GM23338 (cell line): ENCODE measurements at regions not wholly inside any gene's neighbourhood (a gene's known extent, or its start where the extent isn't known, plus 50 kb on each side); places are given as distances from the start of the nearest gene placed in this dataset.

Experiments used
- ATAC-seq: fragments of 200-7000 bp; cut with Tn5 transposase; 3 replicates; pipeline ENCODE4 v1.9.1; 2020
- DNase-seq: peaks from one replicate; pipeline ENCODE4 v3.0.0-alpha.2; 2015; ENCODE audit warnings: low spot score
- H2AFZ ChIP-seq: fragments of 200-600 bp; sonication (generic); 2 replicates; pipeline ENCODE4 v1.8.0; 2016; ENCODE audit warnings: antibody characterized with exemption, mild to moderate bottlenecking, moderate library complexity
- H3F3A ChIP-seq: fragments of 200-600 bp; sonication (generic); replicated peaks from 2 replicates; pipeline ENCODE4 v1.8.0; 2017; ENCODE audit warnings: antibody characterized with exemption, mixed run types, low read depth
- H3K27ac ChIP-seq: fragments of 200-600 bp; sonication (generic); 2 replicates; pipeline ENCODE4 v1.6.1; 2016; ENCODE audit warnings: low read depth
- H3K27me3 ChIP-seq: fragments of 200-600 bp; sonication (generic); 2 replicates; pipeline ENCODE4 v1.8.0; 2016; ENCODE audit warnings: mild to moderate bottlenecking, mixed run types, moderate library complexity; ENCODE audit not compliant: insufficient read depth
- H3K36me3 ChIP-seq: fragments of 200-600 bp; sonication (generic); 2 replicates; pipeline ENCODE4 v1.8.0; 2016; ENCODE audit warnings: mild to moderate bottlenecking; ENCODE audit not compliant: insufficient read depth
- H3K4me1 ChIP-seq: fragments of 200-600 bp; sonication (generic); 2 replicates; pipeline ENCODE4 v1.8.0; 2016; ENCODE audit warnings: mild to moderate bottlenecking, moderate library complexity; ENCODE audit not compliant: insufficient read depth
- H3K4me2 ChIP-seq: fragments of 200-600 bp; sonication (generic); 2 replicates; pipeline ENCODE4 v1.7.1; 2017; ENCODE audit warnings: mixed run types
- H3K4me3 ChIP-seq: fragments of 200-600 bp; sonication (generic); 2 replicates; pipeline ENCODE4 v1.6.1; 2016; ENCODE audit warnings: mixed run types
- H3K79me2 ChIP-seq: fragments of 200-600 bp; sonication (generic); replicated peaks from 2 replicates; pipeline ENCODE4 v1.8.0; 2017; ENCODE audit warnings: mild to moderate bottlenecking; ENCODE audit not compliant: insufficient read depth
- H3K9me2 ChIP-seq: fragments of 200-600 bp; sonication (generic); 2 replicates; pipeline ENCODE4 v1.8.0; 2017; ENCODE audit not compliant: insufficient read depth
- H4K20me1 ChIP-seq: fragments of 200-600 bp; sonication (generic); replicated peaks from 2 replicates; pipeline ENCODE4 v1.8.0; 2017; ENCODE audit warnings: mild to moderate bottlenecking; ENCODE audit not compliant: insufficient read depth
- H3K27ac Mint-ChIP-seq: 2 replicates; pipeline ENCODE4 v1.8.0; 2020; ENCODE audit warnings: inconsistent platforms, mild to moderate bottlenecking, moderate library complexity, mixed read lengths
- H3K27me3 Mint-ChIP-seq: 3 replicates; pipeline ENCODE4 v1.8.0; 2022; ENCODE audit warnings: low read depth, mild to moderate bottlenecking, moderate library complexity, mixed read lengths, inconsistent platforms; ENCODE audit not compliant: insufficient read depth, poor library complexity
- H3K36me3 Mint-ChIP-seq: 3 replicates; pipeline ENCODE4 v1.8.0; 2021; ENCODE audit warnings: low read depth, mild to moderate bottlenecking, inconsistent platforms, moderate library complexity, mixed read lengths
- H3K4me1 Mint-ChIP-seq: 3 replicates; pipeline ENCODE4 v1.8.0; 2020; ENCODE audit warnings: mild to moderate bottlenecking, inconsistent platforms, mixed read lengths
- H3K4me3 Mint-ChIP-seq: 3 replicates; pipeline ENCODE4 v1.8.0; 2021; ENCODE audit warnings: moderate library complexity, mild to moderate bottlenecking, inconsistent platforms, mixed read lengths
- H3K9me3 Mint-ChIP-seq: 3 replicates; pipeline ENCODE4 v1.8.0; 2020; ENCODE audit warnings: moderate library complexity, mild to moderate bottlenecking, inconsistent platforms, mixed read lengths
- EZH2phosphoT487 ChIP-seq: fragments of 200-600 bp; sonication (generic); IDR thresholded peaks from one replicate; pipeline ENCODE4 v1.8.1; 2018; ENCODE audit warnings: antibody characterized with exemption; ENCODE audit not compliant: unreplicated experiment
- STAT1 ChIP-seq: IDR thresholded peaks from one replicate; pipeline ENCODE4 v1.6.1; 2016; ENCODE audit warnings: antibody characterized with exemption; ENCODE audit not compliant: unreplicated experiment
- ZNF114 ChIP-seq: fragments of 250-450 bp; sonication (Bioruptor Pico); IDR thresholded peaks from 2 replicates; pipeline ENCODE4 v1.5.0; 2020; ENCODE audit warnings: mild to moderate bottlenecking, moderate library complexity
- ZNF331 ChIP-seq: fragments of 250-450 bp; sonication (Bioruptor Pico); IDR thresholded peaks from 2 replicates; pipeline ENCODE4 v1.5.0; 2020; ENCODE audit warnings: low read depth, mild to moderate bottlenecking, moderate library complexity
- TF ChIP-seq, protein P1 (sequence below), 2 experiments: fragments of 200-600 bp in 1 of 2; sonication (generic) in 1 of 2; conservative IDR thresholded peaks; 2 replicates each; pipeline versions ENCODE4 v1.5.1 to v1.6.1; 2016 to 2017; ENCODE audit warnings: antibody characterized with exemption in 2 of 2, low read depth in 2 of 2, mild to moderate bottlenecking in 2 of 2, moderate library complexity in 1 of 2
- TF ChIP-seq, protein P2 (sequence below): IDR thresholded peaks from one replicate; pipeline ENCODE4 v1.6.1; 2018; ENCODE audit warnings: antibody characterized with exemption; ENCODE audit not compliant: unreplicated experiment
- TF ChIP-seq, protein P3 (sequence below): IDR thresholded peaks from 2 replicates; pipeline ENCODE4 v1.6.1; 2016; ENCODE audit warnings: antibody characterized with exemption

DNA sequence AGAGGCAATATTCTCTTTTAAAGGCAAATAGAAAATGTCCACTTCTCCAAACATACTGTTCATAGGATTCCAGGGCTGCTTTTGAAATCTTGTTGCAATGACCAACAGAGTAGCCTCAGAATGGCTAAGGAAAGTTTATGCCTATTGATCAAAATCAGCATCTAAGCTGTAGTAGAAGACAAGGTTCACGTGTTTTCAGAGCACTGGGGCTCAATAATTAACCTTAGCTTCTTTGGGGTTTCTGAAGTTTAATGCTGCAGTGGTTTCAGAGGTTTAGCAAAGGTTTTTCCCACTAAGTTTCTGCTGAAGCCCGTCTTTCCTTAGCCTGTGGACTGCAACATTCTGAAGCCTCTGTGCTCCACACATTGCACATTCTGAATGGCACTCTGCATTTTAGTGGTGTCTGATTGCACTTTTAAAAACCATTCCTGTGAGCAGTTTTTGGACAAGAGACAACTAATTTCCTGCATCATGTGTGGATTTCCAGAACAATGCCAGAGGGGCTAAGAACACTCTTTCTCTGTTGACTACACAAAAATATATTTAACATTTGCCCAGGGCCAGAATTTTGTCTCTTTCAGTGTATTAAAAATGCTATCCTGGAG, 342.5 kb downstream of the PTEN start:
- Mint-ChIP-seq H3K27me3 (no peaks in the 10 kb centered on the region), H3K9me3 (no peaks in the 10 kb centered on the region), H3K27ac (no peak overlapping the region), H3K36me3 (no peaks in the 10 kb centered on the region), H3K4me3 (no peak overlapping the region), H3K4me1 (peaks cover 9% of the 10 kb centered on the region)
- Histone ChIP-seq H3K4me1 (peaks cover 10% of the 10 kb centered on the region), H2AFZ (no peak overlapping the region), H4K20me1 (no peaks in the 10 kb centered on the region), H3K27ac (no peak overlapping the region), H3K79me2 (no peaks in the 10 kb centered on the region), H3K4me3 (no peak overlapping the region), H3K27me3 (no peaks in the 10 kb centered on the region), H3K4me2 (no peak overlapping the region), H3K9me2 (0 out of 2 replicates have a peak, but pooled peaks cover 5% of the 10 kb centered on the region), H3K36me3 (no peaks in the 10 kb centered on the region), H3F3A (no peaks in the 10 kb centered on the region)
- DNase-seq (no peak), ATAC-seq (no peak)
- no peak for TF ChIP-seq EZH2phosphoT487
- TF ChIP-seq STAT1, result no peak
- TF ChIP-seq, protein P1, sequence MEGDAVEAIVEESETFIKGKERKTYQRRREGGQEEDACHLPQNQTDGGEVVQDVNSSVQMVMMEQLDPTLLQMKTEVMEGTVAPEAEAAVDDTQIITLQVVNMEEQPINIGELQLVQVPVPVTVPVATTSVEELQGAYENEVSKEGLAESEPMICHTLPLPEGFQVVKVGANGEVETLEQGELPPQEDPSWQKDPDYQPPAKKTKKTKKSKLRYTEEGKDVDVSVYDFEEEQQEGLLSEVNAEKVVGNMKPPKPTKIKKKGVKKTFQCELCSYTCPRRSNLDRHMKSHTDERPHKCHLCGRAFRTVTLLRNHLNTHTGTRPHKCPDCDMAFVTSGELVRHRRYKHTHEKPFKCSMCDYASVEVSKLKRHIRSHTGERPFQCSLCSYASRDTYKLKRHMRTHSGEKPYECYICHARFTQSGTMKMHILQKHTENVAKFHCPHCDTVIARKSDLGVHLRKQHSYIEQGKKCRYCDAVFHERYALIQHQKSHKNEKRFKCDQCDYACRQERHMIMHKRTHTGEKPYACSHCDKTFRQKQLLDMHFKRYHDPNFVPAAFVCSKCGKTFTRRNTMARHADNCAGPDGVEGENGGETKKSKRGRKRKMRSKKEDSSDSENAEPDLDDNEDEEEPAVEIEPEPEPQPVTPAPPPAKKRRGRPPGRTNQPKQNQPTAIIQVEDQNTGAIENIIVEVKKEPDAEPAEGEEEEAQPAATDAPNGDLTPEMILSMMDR (conservative IDR thresholded peaks at IDR 0.05; ENCODE audit: low read depth in 2 of 2), result no peak
- TF ChIP-seq, protein P2, sequence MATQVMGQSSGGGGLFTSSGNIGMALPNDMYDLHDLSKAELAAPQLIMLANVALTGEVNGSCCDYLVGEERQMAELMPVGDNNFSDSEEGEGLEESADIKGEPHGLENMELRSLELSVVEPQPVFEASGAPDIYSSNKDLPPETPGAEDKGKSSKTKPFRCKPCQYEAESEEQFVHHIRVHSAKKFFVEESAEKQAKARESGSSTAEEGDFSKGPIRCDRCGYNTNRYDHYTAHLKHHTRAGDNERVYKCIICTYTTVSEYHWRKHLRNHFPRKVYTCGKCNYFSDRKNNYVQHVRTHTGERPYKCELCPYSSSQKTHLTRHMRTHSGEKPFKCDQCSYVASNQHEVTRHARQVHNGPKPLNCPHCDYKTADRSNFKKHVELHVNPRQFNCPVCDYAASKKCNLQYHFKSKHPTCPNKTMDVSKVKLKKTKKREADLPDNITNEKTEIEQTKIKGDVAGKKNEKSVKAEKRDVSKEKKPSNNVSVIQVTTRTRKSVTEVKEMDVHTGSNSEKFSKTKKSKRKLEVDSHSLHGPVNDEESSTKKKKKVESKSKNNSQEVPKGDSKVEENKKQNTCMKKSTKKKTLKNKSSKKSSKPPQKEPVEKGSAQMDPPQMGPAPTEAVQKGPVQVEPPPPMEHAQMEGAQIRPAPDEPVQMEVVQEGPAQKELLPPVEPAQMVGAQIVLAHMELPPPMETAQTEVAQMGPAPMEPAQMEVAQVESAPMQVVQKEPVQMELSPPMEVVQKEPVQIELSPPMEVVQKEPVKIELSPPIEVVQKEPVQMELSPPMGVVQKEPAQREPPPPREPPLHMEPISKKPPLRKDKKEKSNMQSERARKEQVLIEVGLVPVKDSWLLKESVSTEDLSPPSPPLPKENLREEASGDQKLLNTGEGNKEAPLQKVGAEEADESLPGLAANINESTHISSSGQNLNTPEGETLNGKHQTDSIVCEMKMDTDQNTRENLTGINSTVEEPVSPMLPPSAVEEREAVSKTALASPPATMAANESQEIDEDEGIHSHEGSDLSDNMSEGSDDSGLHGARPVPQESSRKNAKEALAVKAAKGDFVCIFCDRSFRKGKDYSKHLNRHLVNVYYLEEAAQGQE, result no peak
- TF ChIP-seq ZNF114 (CRISPR knock-in tag), result no peak
- TF ChIP-seq, protein P3, sequence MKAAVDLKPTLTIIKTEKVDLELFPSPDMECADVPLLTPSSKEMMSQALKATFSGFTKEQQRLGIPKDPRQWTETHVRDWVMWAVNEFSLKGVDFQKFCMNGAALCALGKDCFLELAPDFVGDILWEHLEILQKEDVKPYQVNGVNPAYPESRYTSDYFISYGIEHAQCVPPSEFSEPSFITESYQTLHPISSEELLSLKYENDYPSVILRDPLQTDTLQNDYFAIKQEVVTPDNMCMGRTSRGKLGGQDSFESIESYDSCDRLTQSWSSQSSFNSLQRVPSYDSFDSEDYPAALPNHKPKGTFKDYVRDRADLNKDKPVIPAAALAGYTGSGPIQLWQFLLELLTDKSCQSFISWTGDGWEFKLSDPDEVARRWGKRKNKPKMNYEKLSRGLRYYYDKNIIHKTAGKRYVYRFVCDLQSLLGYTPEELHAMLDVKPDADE, result no peak

DNA sequence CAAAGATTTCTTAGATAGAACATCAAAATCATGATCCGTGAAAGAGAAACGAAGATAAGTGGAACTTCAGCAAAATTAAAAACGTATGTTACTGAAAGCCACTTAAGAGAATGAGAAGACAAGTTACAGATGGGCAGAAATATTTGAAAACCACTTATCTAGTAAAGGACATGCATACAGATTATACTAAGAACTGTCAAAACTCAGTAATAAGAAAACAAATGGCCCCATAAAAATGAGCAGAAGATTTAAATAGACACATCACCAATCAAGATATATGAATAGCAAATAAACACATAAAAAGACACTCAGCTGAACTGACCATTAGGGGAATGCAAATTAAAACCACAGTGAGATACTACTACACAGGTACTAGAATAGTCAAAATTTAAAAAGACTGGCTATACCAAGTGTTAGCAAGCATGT, 343.7 kb downstream of the PTEN start:
- H3K79me2 ChIP-seq, result no peaks in the 10 kb centered on the region
- H2AFZ ChIP-seq, result no peak overlapping the region
- Mint-ChIP-seq H3K4me1 (peaks cover 9% of the 10 kb centered on the region), H3K27ac (no peak overlapping the region), H3K4me3 (no peak overlapping the region), H3K9me3 (no peaks in the 10 kb centered on the region), H3K27me3 (peaks cover 1% of the 10 kb centered on the region), H3K36me3 (no peaks in the 10 kb centered on the region)
- H3K27me3 ChIP-seq, result no peaks in the 10 kb centered on the region
- H3K4me3 ChIP-seq, result no peak overlapping the region
- TF ChIP-seq, protein P2, result no peak
- TF ChIP-seq ZNF114 (CRISPR knock-in tag), result no peak
- TF ChIP-seq ZNF331 (CRISPR knock-in tag), result no peak
- no peak overlapping the region for H3K4me2 ChIP-seq
- ATAC-seq, result no peak
- H4K20me1 ChIP-seq, result no peaks in the 10 kb centered on the region
- no peak overlapping the region for H3K27ac ChIP-seq
- no peaks in the 10 kb centered on the region for H3F3A ChIP-seq
- no peaks in the 10 kb centered on the region for H3K36me3 ChIP-seq
- H3K4me1 ChIP-seq, result peaks cover 10% of the 10 kb centered on the region
- H3K9me2 ChIP-seq, result peaks cover 4% of the 10 kb centered on the region; the same call in 1 of the 2 replicates
- DNase-seq, result no peak
